ENCODE measurements at regions not wholly inside any gene's neighbourhood (a gene's known extent, or its start where the extent isn't known, plus 50 kb on each side); places are given as distances from the start of the nearest gene placed in this dataset.

- ATAC-seq (ENCODE audit: insufficient number of reproducible peaks, low FRiP score, low read depth): no peak
- no peak for TF ChIP-seq CTCF (IDR thresholded peaks at IDR 0.05)
Measured at GRCh38 chr1:194184974-194185373, 998.6 kb upstream of the B3GALT2 start.

GRCh38 chr1:194184425-194184824 is 998.0 kb upstream of the B3GALT2 start:
- no peak overlapping the region for H3K4me3 ChIP-seq
- no peak for TF ChIP-seq CTCF (IDR thresholded peaks at IDR 0.05)
- H3K36me3 ChIP-seq: no peaks in the 10 kb centered on the region
- H3K9me3 ChIP-seq: no peaks in the 10 kb centered on the region
- no peak overlapping the region for H3K27ac ChIP-seq
- H3K4me1 ChIP-seq (ENCODE audit: control insufficient read depth in 1 of 2, low read depth in 2 of 2): no peaks in the 10 kb centered on the region
- DNase-seq (ENCODE audit: low spot score): no peak
- ATAC-seq (ENCODE audit: insufficient number of reproducible peaks, low FRiP score, low read depth): no peak
- H3K27me3 ChIP-seq (replicated peaks; ENCODE audit: insufficient read depth): no peaks in the 10 kb centered on the region

More at GRCh38 chr1:194184974-194185373, 998.6 kb upstream of the B3GALT2 start:
- DNase-seq (ENCODE audit: low spot score): no peak
- Histone ChIP-seq H3K36me3 (no peaks in the 10 kb centered on the region), H3K27ac (no peak overlapping the region), H3K4me1 (ENCODE audit: control insufficient read depth in 1 of 2, low read depth in 2 of 2) (no peaks in the 10 kb centered on the region), H3K9me3 (no peaks in the 10 kb centered on the region), H3K27me3 (replicated peaks; ENCODE audit: insufficient read depth) (no peaks in the 10 kb centered on the region), H3K4me3 (no peak overlapping the region)

- ATAC-seq (ENCODE audit: insufficient number of reproducible peaks, low FRiP score, low read depth) (no peak), DNase-seq (ENCODE audit: low spot score) (no peak)
- Histone ChIP-seq H3K27ac (no peak overlapping the region), H3K4me1 (ENCODE audit: control insufficient read depth in 1 of 2, low read depth in 2 of 2) (no peaks in the 10 kb centered on the region), H3K9me3 (no peaks in the 10 kb centered on the region), H3K4me3 (no peak overlapping the region), H3K27me3 (replicated peaks; ENCODE audit: insufficient read depth) (no peaks in the 10 kb centered on the region), H3K36me3 (no peaks in the 10 kb centered on the region)
- no peak for TF ChIP-seq CTCF (IDR thresholded peaks at IDR 0.05)
Measured at GRCh38 chr1:194181845-194182244, 995.4 kb upstream of the B3GALT2 start.

- Histone ChIP-seq H3K27ac (no peak overlapping the region), H3K36me3 (no peaks in the 10 kb centered on the region), H3K9me3 (no peaks in the 10 kb centered on the region), H3K4me1 (ENCODE audit: control insufficient read depth in 1 of 2, low read depth in 2 of 2) (no peaks in the 10 kb centered on the region), H3K27me3 (replicated peaks; ENCODE audit: insufficient read depth) (no peaks in the 10 kb centered on the region), H3K4me3 (no peak overlapping the region)
- no peak for TF ChIP-seq CTCF (IDR thresholded peaks at IDR 0.05)
- ATAC-seq (ENCODE audit: insufficient number of reproducible peaks, low FRiP score, low read depth): no peak
- DNase-seq (ENCODE audit: low spot score): no peak
Measured at GRCh38 chr1:194176212-194176611, 989.8 kb upstream of the B3GALT2 start.

GRCh38 chr1:194175251-194175650 is 988.8 kb upstream of the B3GALT2 start:
- Histone ChIP-seq H3K27ac (no peak overlapping the region), H3K4me1 (ENCODE audit: control insufficient read depth in 1 of 2, low read depth in 2 of 2) (no peaks in the 10 kb centered on the region), H3K4me3 (no peak overlapping the region), H3K27me3 (replicated peaks; ENCODE audit: insufficient read depth) (no peaks in the 10 kb centered on the region), H3K36me3 (no peaks in the 10 kb centered on the region), H3K9me3 (no peaks in the 10 kb centered on the region)
- DNase-seq (ENCODE audit: low spot score): no peak
- ATAC-seq (ENCODE audit: insufficient number of reproducible peaks, low FRiP score, low read depth): no peak
- TF ChIP-seq CTCF (IDR thresholded peaks at IDR 0.05): no peak
